ENCODE measurements at regions not wholly inside any gene's neighbourhood (a gene's known extent, or its start where the extent isn't known, plus 50 kb on each side); places are given as distances from the start of the nearest gene placed in this dataset.

GRCh38 chr20:22288156-22288555, 296.2 kb downstream of the FOXA2 start:
- no peak for TF ChIP-seq POLR2A (IDR thresholded peaks at IDR 0.05)
- TF ChIP-seq, protein P1, sequence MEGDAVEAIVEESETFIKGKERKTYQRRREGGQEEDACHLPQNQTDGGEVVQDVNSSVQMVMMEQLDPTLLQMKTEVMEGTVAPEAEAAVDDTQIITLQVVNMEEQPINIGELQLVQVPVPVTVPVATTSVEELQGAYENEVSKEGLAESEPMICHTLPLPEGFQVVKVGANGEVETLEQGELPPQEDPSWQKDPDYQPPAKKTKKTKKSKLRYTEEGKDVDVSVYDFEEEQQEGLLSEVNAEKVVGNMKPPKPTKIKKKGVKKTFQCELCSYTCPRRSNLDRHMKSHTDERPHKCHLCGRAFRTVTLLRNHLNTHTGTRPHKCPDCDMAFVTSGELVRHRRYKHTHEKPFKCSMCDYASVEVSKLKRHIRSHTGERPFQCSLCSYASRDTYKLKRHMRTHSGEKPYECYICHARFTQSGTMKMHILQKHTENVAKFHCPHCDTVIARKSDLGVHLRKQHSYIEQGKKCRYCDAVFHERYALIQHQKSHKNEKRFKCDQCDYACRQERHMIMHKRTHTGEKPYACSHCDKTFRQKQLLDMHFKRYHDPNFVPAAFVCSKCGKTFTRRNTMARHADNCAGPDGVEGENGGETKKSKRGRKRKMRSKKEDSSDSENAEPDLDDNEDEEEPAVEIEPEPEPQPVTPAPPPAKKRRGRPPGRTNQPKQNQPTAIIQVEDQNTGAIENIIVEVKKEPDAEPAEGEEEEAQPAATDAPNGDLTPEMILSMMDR (IDR thresholded peaks at IDR 0.05), result no peak

Data from testis (tissue), 2 donors.